ENCODE measurements at regions not wholly inside any gene's neighbourhood (a gene's known extent, or its start where the extent isn't known, plus 50 kb on each side); places are given as distances from the start of the nearest gene placed in this dataset.

GRCh38 chr17:5741810-5742209 lies 157.5 kb upstream of the NLRP1 start:
- Histone ChIP-seq H3K9me2 (replicated peaks; ENCODE audit: control insufficient read depth, low read length) (no peaks in the 10 kb centered on the region), H3K36me3 (ENCODE audit: control insufficient read depth, low read length) (no peaks in the 10 kb centered on the region), H3K27me3 (ENCODE audit: control insufficient read depth, low read length) (no peaks in the 10 kb centered on the region), H3F3A (ENCODE audit: control insufficient read depth, insufficient read depth) (no peaks in the 10 kb centered on the region), H4K20me1 (ENCODE audit: control insufficient read depth, insufficient read depth, low read depth, low read length) (no peaks in the 10 kb centered on the region), H3K79me2 (ENCODE audit: control insufficient read depth, low read length) (no peaks in the 10 kb centered on the region), H3K4me1 (ENCODE audit: control insufficient read depth, low read length) (no peaks in the 10 kb centered on the region), H3K9me3 (ENCODE audit: control insufficient read depth, insufficient read depth, low read length) (no peaks in the 10 kb centered on the region), H3K4me2 (ENCODE audit: low read length) (no peak overlapping the region), H3K27ac (ENCODE audit: low read depth, low read length) (no peak overlapping the region), H3K4me3 (ENCODE audit: low read length) (no peak overlapping the region)
- TF ChIP-seq CTCF (IDR thresholded peaks at IDR 0.05; ENCODE audit: low read depth, low read length, poor library complexity, severe bottlenecking): no peak
- TF ChIP-seq EZH2phosphoT487 (IDR thresholded peaks at IDR 0.05; ENCODE audit: borderline replicate concordance, low read length): no peak

- Histone ChIP-seq H3K4me1 (ENCODE audit: control insufficient read depth, low read length) (no peaks in the 10 kb centered on the region), H3K27ac (ENCODE audit: low read depth, low read length) (no peak overlapping the region), H3K4me2 (ENCODE audit: low read length) (no peak overlapping the region), H4K20me1 (ENCODE audit: control insufficient read depth, insufficient read depth, low read depth, low read length) (no peaks in the 10 kb centered on the region), H3K4me3 (ENCODE audit: low read length) (no peak overlapping the region), H3F3A (ENCODE audit: control insufficient read depth, insufficient read depth) (no peaks in the 10 kb centered on the region), H3K27me3 (ENCODE audit: control insufficient read depth, low read length) (no peaks in the 10 kb centered on the region), H3K36me3 (ENCODE audit: control insufficient read depth, low read length) (no peaks in the 10 kb centered on the region), H3K9me2 (replicated peaks; ENCODE audit: control insufficient read depth, low read length) (no peaks in the 10 kb centered on the region), H3K79me2 (ENCODE audit: control insufficient read depth, low read length) (no peaks in the 10 kb centered on the region), H3K9me3 (ENCODE audit: control insufficient read depth, insufficient read depth, low read length) (no peaks in the 10 kb centered on the region)
- TF ChIP-seq CTCF (IDR thresholded peaks at IDR 0.05; ENCODE audit: low read depth, low read length, poor library complexity, severe bottlenecking): no peak
- no peak for TF ChIP-seq EZH2phosphoT487 (IDR thresholded peaks at IDR 0.05; ENCODE audit: borderline replicate concordance, low read length)
Observed at GRCh38 chr17:5745111-5745813, 161.0 kb upstream of the NLRP1 start.

- no peak overlapping the region for H3K4me2 ChIP-seq (ENCODE audit: low read length)
- H3F3A ChIP-seq (ENCODE audit: control insufficient read depth, insufficient read depth): no peaks in the 10 kb centered on the region
- H3K27ac ChIP-seq (ENCODE audit: low read depth, low read length): no peak overlapping the region
- no peaks in the 10 kb centered on the region for H3K36me3 ChIP-seq (ENCODE audit: control insufficient read depth, low read length)
- H3K9me3 ChIP-seq (ENCODE audit: control insufficient read depth, insufficient read depth, low read length): no peaks in the 10 kb centered on the region
- no peaks in the 10 kb centered on the region for H4K20me1 ChIP-seq (ENCODE audit: control insufficient read depth, insufficient read depth, low read depth, low read length)
- no peak overlapping the region for H3K4me3 ChIP-seq (ENCODE audit: low read length)
- H3K79me2 ChIP-seq (ENCODE audit: control insufficient read depth, low read length): no peaks in the 10 kb centered on the region
- no peak for TF ChIP-seq EZH2phosphoT487 (IDR thresholded peaks at IDR 0.05; ENCODE audit: borderline replicate concordance, low read length)
- TF ChIP-seq CTCF (IDR thresholded peaks at IDR 0.05; ENCODE audit: low read depth, low read length, poor library complexity, severe bottlenecking): no peak
- H3K9me2 ChIP-seq (replicated peaks; ENCODE audit: control insufficient read depth, low read length): no peaks in the 10 kb centered on the region
- H3K4me1 ChIP-seq (ENCODE audit: control insufficient read depth, low read length): no peaks in the 10 kb centered on the region
- H3K27me3 ChIP-seq (ENCODE audit: control insufficient read depth, low read length): no peaks in the 10 kb centered on the region
Observed at GRCh38 chr17:5747276-5747675, 163.0 kb upstream of the NLRP1 start.
